Esophagus squamous epithelium (tissue), 5 donors: ENCODE measurements at regions not wholly inside any gene's neighbourhood (a gene's known extent, or its start where the extent isn't known, plus 50 kb on each side); places are given as distances from the start of the nearest gene placed in this dataset.

Experiments used
- DNase-seq: peaks from one replicate; lab custom pipeline; 2025; lab: John Stamatoyannopoulos, UW
- H3K27ac ChIP-seq, 4 donors: fragments of 200-600 bp; sonication (generic); one replicate each; pipeline ENCODE4 v1.5.1; 2016 to 2019; ENCODE audit warnings: mild to moderate bottlenecking in 1 of 4
- H3K27me3 ChIP-seq, 4 donors: fragments of 200-600 bp; sonication (generic); 1 replicate in 3 of 4; 2 replicates in 1 of 4; pipeline versions ENCODE4 v1.5.1 to v1.6.0; 2017 to 2021; ENCODE audit warnings: antibody characterized with exemption in 1 of 4
- H3K36me3 ChIP-seq, 3 donors: fragments of 200-600 bp; sonication (generic); one replicate each; pipeline ENCODE4 v1.5.1; 2016 to 2019
- H3K4me1 ChIP-seq, 3 donors: fragments of 200-600 bp; sonication (generic); one replicate each; pipeline ENCODE4 v1.5.1; 2017 to 2019
- H3K4me3 ChIP-seq, 4 donors: fragments of 200-600 bp; sonication (generic); 1 replicate in 3 of 4; 2 replicates in 1 of 4; pipeline ENCODE4 v1.5.1; 2016 to 2019; ENCODE audit warnings: mild to moderate bottlenecking in 2 of 4, moderate library complexity in 1 of 4
- H3K9me3 ChIP-seq, 3 donors: fragments of 200-600 bp; sonication (generic); one replicate each; pipeline ENCODE4 v1.5.1; 2016 to 2019
- CTCF ChIP-seq, 6 experiments: fragments of 450-650 bp in 4 of 6; fragments of 200-600 bp in 2 of 6; sonication (generic) in 2 of 6; IDR thresholded peaks; one replicate each; pipeline ENCODE4 v1.5.1; 2016 to 2019; ENCODE audit warnings: antibody characterized with exemption in 6 of 6, mild to moderate bottlenecking in 4 of 6, moderate library complexity in 4 of 6
- POLR2A ChIP-seq, 4 donors: fragments of 450-650 bp; IDR thresholded peaks; one replicate each; pipeline ENCODE4 v1.6.1; 2017; ENCODE audit warnings: antibody characterized with exemption in 4 of 4, mild to moderate bottlenecking in 4 of 4, moderate library complexity in 3 of 4
- WGBS, 2 donors: methylation state at CpG; one replicate each; pipeline ENCODE4 v1.1.5; 2018; 5-methylcytosine and 5-hydroxymethylcytosine counted together
- intact Hi-C: fragments of 100-400 bp; cut with DNase I; formaldehyde crosslinking; loops from one replicate; pipeline ENCODE4 v1.15.0; 2022
- donor health status: DM: yes; HTN: yes; CAD: no.

- TF ChIP-seq POLR2A (IDR thresholded peaks at IDR 0.05) (no peak), CTCF (IDR thresholded peaks at IDR 0.05) (no peak)
- H3K27me3 ChIP-seq, result no peaks in the 10 kb centered on the region
- H3K9me3 ChIP-seq, result no peaks in the 10 kb centered on the region
- no peaks in the 10 kb centered on the region for H3K36me3 ChIP-seq
- no peak for DNase-seq
- no peaks in the 10 kb centered on the region for H3K4me1 ChIP-seq
- intact Hi-C loops, result no loop called here
- no peak overlapping the region for H3K27ac ChIP-seq
- no peak overlapping the region for H3K4me3 ChIP-seq
- 38 to 41% methylated on average over 3 of the region's 3 CpGs for whole genome bisulfite sequencing, 2 donors
Measured at GRCh38 chr11:87974797-87975196, 200.4 kb downstream of the RAB38 start.

GRCh38 chr11:87972133-87972532, 203.1 kb downstream of the RAB38 start:
- H3K4me3 ChIP-seq, result no peak overlapping the region
- intact Hi-C loops, result no loop called here
- 78 to 88% methylated on average over 4 of the region's 4 CpGs for WGBS, 2 donors
- H3K4me1 ChIP-seq, result no peaks in the 10 kb centered on the region
- H3K27me3 ChIP-seq, result no peaks in the 10 kb centered on the region
- H3K9me3 ChIP-seq, result no peaks in the 10 kb centered on the region
- no peaks in the 10 kb centered on the region for H3K36me3 ChIP-seq
- no peak overlapping the region for H3K27ac ChIP-seq
- TF ChIP-seq POLR2A (IDR thresholded peaks at IDR 0.05), result no peak
- TF ChIP-seq CTCF (IDR thresholded peaks at IDR 0.05), result no peak
- no peak for DNase-seq

GRCh38 chr11:87971354-87971753, 203.9 kb downstream of the RAB38 start:
- WGBS, 2 donors, result 80 to 84% methylated on average over 2 of the region's 2 CpGs
- DNase-seq, result no peak
- Histone ChIP-seq H3K9me3 (no peaks in the 10 kb centered on the region), H3K4me3 (no peak overlapping the region), H3K27me3 (no peaks in the 10 kb centered on the region), H3K27ac (no peak overlapping the region), H3K4me1 (no peaks in the 10 kb centered on the region), H3K36me3 (no peaks in the 10 kb centered on the region)
- intact Hi-C loops, result no loop called here
- TF ChIP-seq CTCF (IDR thresholded peaks at IDR 0.05) (no peak), POLR2A (IDR thresholded peaks at IDR 0.05) (no peak)

- Histone ChIP-seq H3K9me3 (no peaks in the 10 kb centered on the region), H3K27me3 (no peaks in the 10 kb centered on the region), H3K36me3 (no peaks in the 10 kb centered on the region), H3K4me3 (no peak overlapping the region), H3K27ac (no peak overlapping the region), H3K4me1 (no peaks in the 10 kb centered on the region)
- no peak for DNase-seq
- WGBS, 2 donors, result 76 to 92% methylated on average over 4 of the region's 4 CpGs
- no peak for TF ChIP-seq POLR2A (IDR thresholded peaks at IDR 0.05)
- intact Hi-C loops, result no loop called here
Measured at GRCh38 chr11:87970762-87971161, 204.5 kb downstream of the RAB38 start.

GRCh38 chr11:87967459-87967858, 207.8 kb downstream of the RAB38 start:
- 65 to 67% methylated on average over 1 of the region's 1 CpG for WGBS, 2 donors
- TF ChIP-seq POLR2A (IDR thresholded peaks at IDR 0.05) (no peak), CTCF (IDR thresholded peaks at IDR 0.05) (no peak)

GRCh38 chr11:87966694-87967093, 208.5 kb downstream of the RAB38 start:
- Histone ChIP-seq H3K4me3 (no peak overlapping the region), H3K9me3 (no peaks in the 10 kb centered on the region), H3K27me3 (no peaks in the 10 kb centered on the region), H3K4me1 (no peaks in the 10 kb centered on the region), H3K27ac (no peak overlapping the region), H3K36me3 (no peaks in the 10 kb centered on the region)
- DNase-seq, result no peak
- intact Hi-C loops, result no loop called here
- TF ChIP-seq POLR2A (IDR thresholded peaks at IDR 0.05) (no peak), CTCF (IDR thresholded peaks at IDR 0.05) (no peak)
- WGBS, 2 donors, result 8 to 29% methylated on average over 1 of the region's 1 CpG

More at GRCh38 chr11:87967459-87967858, 207.8 kb downstream of the RAB38 start:
- Histone ChIP-seq H3K4me1 (no peaks in the 10 kb centered on the region), H3K36me3 (no peaks in the 10 kb centered on the region), H3K27me3 (no peaks in the 10 kb centered on the region), H3K9me3 (no peaks in the 10 kb centered on the region), H3K4me3 (no peak overlapping the region), H3K27ac (no peak overlapping the region)
- no peak for DNase-seq
- intact Hi-C loops, result no loop called here
